ENCODE measurements at regions not wholly inside any gene's neighbourhood (a gene's known extent, or its start where the extent isn't known, plus 50 kb on each side); places are given as distances from the start of the nearest gene placed in this dataset.
A peak's percentile ranks its signal among the peaks of the same experiment; 100 is the strongest.

DNA sequence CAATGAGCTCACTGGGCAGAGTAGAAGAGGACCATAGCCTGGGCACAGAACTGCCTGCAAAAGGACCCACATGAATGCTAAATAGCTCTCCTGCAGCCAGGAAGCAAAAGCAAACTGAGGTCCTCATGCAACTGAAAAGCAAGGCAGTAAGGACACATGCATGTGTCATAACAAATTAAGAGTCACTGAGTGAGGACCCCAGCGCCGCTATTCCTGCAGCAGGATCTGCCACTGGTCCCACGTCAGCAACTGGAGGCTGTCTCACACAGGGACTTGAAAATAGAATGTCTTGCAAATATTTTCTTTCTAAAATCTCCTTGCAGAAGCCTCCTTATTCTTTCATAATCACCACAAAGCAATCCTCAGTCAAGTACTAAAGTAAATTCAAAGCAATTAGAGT, 559.6 kb upstream of the DAB1 start:
- DNase-seq (ENCODE audit: low read depth), result no peak
- TF ChIP-seq, protein P1, sequence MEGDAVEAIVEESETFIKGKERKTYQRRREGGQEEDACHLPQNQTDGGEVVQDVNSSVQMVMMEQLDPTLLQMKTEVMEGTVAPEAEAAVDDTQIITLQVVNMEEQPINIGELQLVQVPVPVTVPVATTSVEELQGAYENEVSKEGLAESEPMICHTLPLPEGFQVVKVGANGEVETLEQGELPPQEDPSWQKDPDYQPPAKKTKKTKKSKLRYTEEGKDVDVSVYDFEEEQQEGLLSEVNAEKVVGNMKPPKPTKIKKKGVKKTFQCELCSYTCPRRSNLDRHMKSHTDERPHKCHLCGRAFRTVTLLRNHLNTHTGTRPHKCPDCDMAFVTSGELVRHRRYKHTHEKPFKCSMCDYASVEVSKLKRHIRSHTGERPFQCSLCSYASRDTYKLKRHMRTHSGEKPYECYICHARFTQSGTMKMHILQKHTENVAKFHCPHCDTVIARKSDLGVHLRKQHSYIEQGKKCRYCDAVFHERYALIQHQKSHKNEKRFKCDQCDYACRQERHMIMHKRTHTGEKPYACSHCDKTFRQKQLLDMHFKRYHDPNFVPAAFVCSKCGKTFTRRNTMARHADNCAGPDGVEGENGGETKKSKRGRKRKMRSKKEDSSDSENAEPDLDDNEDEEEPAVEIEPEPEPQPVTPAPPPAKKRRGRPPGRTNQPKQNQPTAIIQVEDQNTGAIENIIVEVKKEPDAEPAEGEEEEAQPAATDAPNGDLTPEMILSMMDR (conservative IDR thresholded peaks at IDR 0.05; ENCODE audit: control insufficient read depth, insufficient read depth, low read depth, low read length), result no peak
- H3K4me3 ChIP-seq (ENCODE audit: control insufficient read depth, low read depth, low read length), result no peak overlapping the region

DNA sequence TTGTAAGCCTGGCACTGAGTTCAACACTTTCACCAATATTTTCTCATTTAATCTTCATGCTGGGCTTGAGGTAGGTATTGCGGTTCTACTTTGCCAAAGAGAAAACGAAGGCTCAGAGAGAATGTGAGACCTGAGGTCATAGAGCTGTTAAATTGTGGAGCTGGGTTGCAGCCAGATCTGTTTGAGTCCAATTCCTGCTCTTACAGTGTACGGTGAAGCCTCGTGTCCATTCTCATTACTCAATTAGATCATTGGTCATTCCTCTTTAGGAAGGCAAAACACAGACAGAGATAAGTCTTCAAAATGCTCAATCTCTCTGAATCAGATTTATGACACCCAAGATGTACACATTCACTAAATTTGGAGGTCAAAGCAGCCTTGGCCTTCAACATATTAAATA, 559.0 kb upstream of the DAB1 start:
- no peak overlapping the region for H3K4me3 ChIP-seq (ENCODE audit: control insufficient read depth, low read depth, low read length)
- DNase-seq (ENCODE audit: low read depth), result no peak
- TF ChIP-seq, protein P1 (conservative IDR thresholded peaks at IDR 0.05; ENCODE audit: control insufficient read depth, insufficient read depth, low read depth, low read length), result no peak

DNA sequence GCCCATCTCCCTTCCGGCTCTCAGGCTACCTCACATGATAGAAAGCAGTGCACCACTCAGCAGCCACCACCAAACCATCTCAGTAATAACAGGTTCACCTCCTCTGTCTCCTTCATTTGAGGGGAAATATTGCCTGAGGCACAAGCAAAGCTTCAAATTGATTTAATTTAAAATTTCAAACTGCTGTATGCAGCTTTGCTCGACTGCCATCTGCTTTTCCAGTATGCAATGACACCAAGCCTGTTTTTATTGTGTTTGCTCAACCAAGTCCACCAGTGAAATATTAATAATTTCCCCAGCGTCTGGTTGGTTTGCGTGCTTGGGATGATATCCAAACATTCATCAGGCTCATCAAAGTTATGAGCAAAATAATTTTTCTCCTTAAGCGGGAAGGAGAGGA, 552.4 kb upstream of the DAB1 start:
- DNase-seq (ENCODE audit: low read depth), result no peak
- H3K4me3 ChIP-seq (ENCODE audit: control insufficient read depth, low read depth, low read length), result no peak overlapping the region
- TF ChIP-seq, protein P1 (conservative IDR thresholded peaks at IDR 0.05; ENCODE audit: control insufficient read depth, insufficient read depth, low read depth, low read length), result peak; percentile 5

DNA sequence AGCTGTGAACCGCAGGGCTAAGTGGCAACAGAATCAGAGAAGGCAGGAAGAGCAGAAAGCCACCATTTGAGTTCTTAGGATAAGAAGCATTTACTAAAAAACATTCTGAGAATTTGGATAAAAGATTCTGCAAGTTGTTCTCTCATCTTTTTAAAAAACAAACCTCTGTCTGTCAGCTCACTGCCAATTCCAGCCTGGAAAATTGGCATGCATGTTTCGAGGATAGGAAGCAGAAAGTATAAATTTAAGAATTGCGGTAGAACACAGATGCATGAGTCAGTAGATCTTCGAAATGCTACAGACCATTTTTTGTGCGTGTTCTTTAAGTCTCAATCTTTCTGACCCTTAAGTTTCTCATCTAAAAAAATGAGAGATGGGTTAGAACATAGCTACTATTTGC, 544.5 kb upstream of the DAB1 start:
- TF ChIP-seq, protein P1 (conservative IDR thresholded peaks at IDR 0.05; ENCODE audit: control insufficient read depth, insufficient read depth, low read depth, low read length), result no peak
- H3K4me3 ChIP-seq (ENCODE audit: control insufficient read depth, low read depth, low read length), result no peak overlapping the region
- no peak for DNase-seq (ENCODE audit: low read depth)

DNA sequence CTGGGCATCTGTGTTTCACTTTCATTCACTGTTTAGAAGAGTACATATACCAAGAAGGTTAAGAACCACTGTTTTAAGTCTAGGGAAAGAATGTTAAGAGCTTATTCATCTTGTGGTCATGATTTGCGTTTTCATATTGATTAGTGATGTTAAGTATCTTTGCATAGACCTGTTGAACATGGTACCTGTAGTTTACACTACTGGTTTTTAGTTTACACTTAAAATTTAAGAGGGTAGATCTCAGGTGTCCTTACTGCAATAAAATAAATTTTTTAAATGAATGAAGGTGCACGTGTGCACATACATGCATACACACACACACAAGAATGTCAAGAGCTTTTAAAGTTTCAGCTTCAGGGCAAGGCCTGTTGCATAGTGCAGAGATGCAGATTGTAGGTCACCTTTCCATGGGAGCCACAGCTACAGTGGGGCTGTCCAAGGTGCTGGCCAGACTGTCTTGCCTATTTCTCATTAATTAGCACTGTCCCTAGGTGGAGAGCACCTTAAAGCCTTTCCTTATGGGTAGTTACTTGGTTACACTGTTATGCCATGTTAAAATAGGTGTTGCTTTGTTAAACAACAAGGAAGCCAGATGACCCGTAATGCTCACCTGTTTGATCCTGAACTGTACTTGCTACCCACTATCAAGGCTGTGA, 543.0 kb upstream of the DAB1 start:
- peak; percentile 2 for DNase-seq (ENCODE audit: low read depth)
- no peak overlapping the region for H3K4me3 ChIP-seq (ENCODE audit: control insufficient read depth, low read depth, low read length)
- TF ChIP-seq, protein P1 (conservative IDR thresholded peaks at IDR 0.05; ENCODE audit: control insufficient read depth, insufficient read depth, low read depth, low read length), result no peak

DNA sequence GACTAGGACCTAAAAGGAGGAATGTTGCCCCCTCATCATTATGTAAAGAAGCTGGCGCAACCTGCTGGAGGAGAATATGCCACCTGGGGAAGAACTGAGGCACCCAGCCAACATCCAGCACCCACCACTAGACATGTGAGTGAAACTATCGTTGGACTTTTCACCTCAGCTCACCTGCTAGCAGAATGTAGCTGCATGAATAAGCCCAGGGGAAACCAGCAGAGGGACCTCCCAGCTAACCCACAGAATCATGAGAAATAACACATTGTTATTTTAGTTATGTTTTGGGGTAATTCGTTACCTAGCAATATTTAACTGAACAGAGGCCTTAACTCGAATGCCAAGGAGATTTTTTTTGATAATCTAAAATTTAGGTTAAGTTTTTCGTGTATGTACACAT, 542.5 kb upstream of the DAB1 start:
- TF ChIP-seq, protein P1 (conservative IDR thresholded peaks at IDR 0.05; ENCODE audit: control insufficient read depth, insufficient read depth, low read depth, low read length), result no peak
- no peak for DNase-seq (ENCODE audit: low read depth)
- no peak overlapping the region for H3K4me3 ChIP-seq (ENCODE audit: control insufficient read depth, low read depth, low read length)

DNA sequence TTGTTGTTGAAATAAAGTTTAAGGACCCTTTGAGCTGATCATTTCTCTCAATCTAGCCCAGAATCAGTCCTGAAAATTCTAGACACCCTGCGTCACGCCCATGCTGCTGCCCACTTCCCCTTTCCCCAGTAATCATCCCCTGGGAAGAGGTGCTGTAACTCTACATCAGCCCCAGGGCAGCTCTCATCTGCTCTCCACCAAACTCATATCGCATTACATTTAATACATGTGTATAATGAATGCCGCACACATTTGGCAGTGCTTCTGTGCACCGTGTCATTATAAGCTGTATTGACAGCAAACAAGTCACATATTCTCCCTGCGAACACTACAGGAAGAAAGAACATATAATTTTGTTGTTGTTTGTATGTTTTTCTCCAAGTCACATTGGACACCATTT, 539.7 kb upstream of the DAB1 start:
- H3K4me3 ChIP-seq (ENCODE audit: control insufficient read depth, low read depth, low read length), result no peak overlapping the region
- no peak for DNase-seq (ENCODE audit: low read depth)
- TF ChIP-seq, protein P1 (conservative IDR thresholded peaks at IDR 0.05; ENCODE audit: control insufficient read depth, insufficient read depth, low read depth, low read length), result no peak

All from fibroblast of mammary gland (primary cell).